Left colon (tissue), 2 donors: ENCODE measurements at regions not wholly inside any gene's neighbourhood (a gene's known extent, or its start where the extent isn't known, plus 50 kb on each side); places are given as distances from the start of the nearest gene placed in this dataset.

Experiments
- ATAC-seq: fragments of 200-7000 bp; cut with Tn5 transposase; one replicate; pipeline ENCODE4 v1.9.1; 2020; ENCODE audit warnings: mild to moderate bottlenecking, moderate library complexity
- DNase-seq, 2 donors: peaks; one replicate each; pipeline ENCODE4 v3.0.0-alpha.2; 2020
- intact Hi-C, 2 donors: fragments of 100-400 bp; cut with DNase I in 1 of 2; cut with micrococcal nuclease in 1 of 2; formaldehyde crosslinking; loops; one replicate each; pipeline versions ENCODE4 v1.11.2 to v1.14.0; 2022; cut with DNase I, micrococcal nuclease
- donor health status: DM: no; HTN: no; CAD: no.
- donor health status: DM: yes; HTN: yes; CAD: no.

GRCh38 chr6:168885196-168885595, 368.4 kb downstream of the THBS2 start:
- ATAC-seq (no peak), DNase-seq (no peak)
- intact Hi-C loops = loop anchor here (5.0 kb wide), 2 partner anchors 513 to 518 kb away; no protein-coding TSS in a partner anchor

GRCh38 chr6:168884646-168885086, 369.0 kb downstream of the THBS2 start:
- peak; percentile 92 for ATAC-seq
- intact Hi-C loops = loop anchor here (5.0 kb wide), 2 partner anchors 512 to 517 kb away; no protein-coding TSS in a partner anchor
- peak; percentile 46 to 79 for DNase-seq

- ATAC-seq (peak; percentile 45), DNase-seq (no peak)
- intact Hi-C loops = no loop called here
Observed at GRCh38 chr6:168884050-168884645, 369.5 kb downstream of the THBS2 start.

GRCh38 chr6:168883410-168884049, 370.1 kb downstream of the THBS2 start:
- no peak for DNase-seq
- ATAC-seq = no peak
- intact Hi-C loops = no loop called here

- DNase-seq (no peak), ATAC-seq (no peak)
- intact Hi-C loops = no loop called here
Observed at GRCh38 chr6:168880271-168880670, 373.4 kb downstream of the THBS2 start.

GRCh38 chr6:168877821-168878282, 375.8 kb downstream of the THBS2 start:
- intact Hi-C loops = no loop called here
- ATAC-seq = peak; percentile 100
- DNase-seq = peak; percentile 68 to 69

- intact Hi-C loops = no loop called here
- no peak for ATAC-seq
Observed at GRCh38 chr6:168876956-168877355, 376.7 kb downstream of the THBS2 start.

GRCh38 chr6:168875811-168876576, 377.7 kb downstream of the THBS2 start:
- no peak for ATAC-seq

More at GRCh38 chr6:168876956-168877355, 376.7 kb downstream of the THBS2 start:
- no peak for DNase-seq

GRCh38 chr6:168874637-168875036, 379.0 kb downstream of the THBS2 start:
- DNase-seq = no peak
- intact Hi-C loops = no loop called here
- ATAC-seq = no peak

More at GRCh38 chr6:168875811-168876576, 377.7 kb downstream of the THBS2 start:
- DNase-seq = no peak
- intact Hi-C loops = no loop called here

GRCh38 chr6:168873278-168874190, 380.1 kb downstream of the THBS2 start:
- no peak for ATAC-seq
- DNase-seq = no peak
- intact Hi-C loops = no loop called here

GRCh38 chr6:168871642-168872315, 381.9 kb downstream of the THBS2 start:
- intact Hi-C loops = no loop called here
- ATAC-seq = peak; percentile 66
- DNase-seq = no peak

- no peak for DNase-seq
- intact Hi-C loops = no loop called here
- ATAC-seq = no peak
Observed at GRCh38 chr6:168870982-168871381, 382.7 kb downstream of the THBS2 start.

GRCh38 chr6:168867247-168868102, 386.2 kb downstream of the THBS2 start:
- DNase-seq (no peak), ATAC-seq (no peak)
- intact Hi-C loops = no loop called here

GRCh38 chr6:168866534-168866933, 387.1 kb downstream of the THBS2 start:
- DNase-seq (no peak), ATAC-seq (no peak)
- intact Hi-C loops = no loop called here

GRCh38 chr6:168865522-168865921, 388.1 kb downstream of the THBS2 start:
- intact Hi-C loops = no loop called here
- no peak for DNase-seq
- ATAC-seq = no peak

GRCh38 chr6:168864541-168865460, 388.8 kb downstream of the THBS2 start:
- DNase-seq (no peak), ATAC-seq (no peak)
- intact Hi-C loops = no loop called here
